ENCODE measurements at regions not wholly inside any gene's neighbourhood (a gene's known extent, or its start where the extent isn't known, plus 50 kb on each side); places are given as distances from the start of the nearest gene placed in this dataset.

GRCh38 chr4:189071241-189071640, 869.4 kb upstream of the FRG1 start:
- DNase-seq (ENCODE audit: low spot score in 2 of 2) = no peak
- Histone ChIP-seq H3K36me3 (no peaks in the 10 kb centered on the region), H3K9me3 (no peaks in the 10 kb centered on the region), H3K27me3 (no peaks in the 10 kb centered on the region), H3K4me3 (no peak overlapping the region), H3K4me1 (no peaks in the 10 kb centered on the region), H3K27ac (no peak overlapping the region)
- TF ChIP-seq POLR2AphosphoS5 (IDR thresholded peaks at IDR 0.05) = no peak
- TF ChIP-seq CTCF (IDR thresholded peaks at IDR 0.05) = no peak
- no peak for TF ChIP-seq POLR2A (IDR thresholded peaks at IDR 0.05)
- TF ChIP-seq EP300 (IDR thresholded peaks at IDR 0.05) = no peak
- WGBS = 80% methylated on average over 6 of the region's 6 CpGs

- Histone ChIP-seq H3K27me3 (no peaks in the 10 kb centered on the region), H3K36me3 (no peaks in the 10 kb centered on the region), H3K27ac (no peak overlapping the region), H3K4me1 (no peaks in the 10 kb centered on the region), H3K9me3 (no peaks in the 10 kb centered on the region), H3K4me3 (no peak overlapping the region)
- 70% methylated on average over 6 of the region's 6 CpGs for WGBS
- TF ChIP-seq POLR2A (IDR thresholded peaks at IDR 0.05) (no peak), POLR2AphosphoS5 (IDR thresholded peaks at IDR 0.05) (no peak), EP300 (IDR thresholded peaks at IDR 0.05) (no peak), CTCF (IDR thresholded peaks at IDR 0.05) (no peak)
- DNase-seq (ENCODE audit: low spot score in 2 of 2) = no peak
Observed at GRCh38 chr4:189073739-189074138, 866.9 kb upstream of the FRG1 start.

GRCh38 chr4:189081826-189082225, 858.8 kb upstream of the FRG1 start:
- Histone ChIP-seq H3K27ac (no peak overlapping the region), H3K36me3 (no peaks in the 10 kb centered on the region), H3K27me3 (no peaks in the 10 kb centered on the region), H3K4me1 (no peaks in the 10 kb centered on the region), H3K9me3 (no peaks in the 10 kb centered on the region), H3K4me3 (no peak overlapping the region)
- TF ChIP-seq POLR2A (IDR thresholded peaks at IDR 0.05) (no peak), POLR2AphosphoS5 (IDR thresholded peaks at IDR 0.05) (no peak), EP300 (IDR thresholded peaks at IDR 0.05) (no peak), CTCF (IDR thresholded peaks at IDR 0.05) (no peak)
- no peak for DNase-seq (ENCODE audit: low spot score in 2 of 2)

GRCh38 chr4:189083769-189084168, 856.9 kb upstream of the FRG1 start:
- H3K4me3 ChIP-seq = no peak overlapping the region
- H3K27ac ChIP-seq = no peak overlapping the region
- H3K4me1 ChIP-seq = no peaks in the 10 kb centered on the region
- H3K27me3 ChIP-seq = no peaks in the 10 kb centered on the region
- 95% methylated on average over 5 of the region's 5 CpGs for WGBS
- TF ChIP-seq CTCF (IDR thresholded peaks at IDR 0.05) (no peak), EP300 (IDR thresholded peaks at IDR 0.05) (no peak), POLR2A (IDR thresholded peaks at IDR 0.05) (no peak), POLR2AphosphoS5 (IDR thresholded peaks at IDR 0.05) (no peak)
- H3K9me3 ChIP-seq = no peaks in the 10 kb centered on the region
- H3K36me3 ChIP-seq = no peaks in the 10 kb centered on the region
- DNase-seq (ENCODE audit: low spot score in 2 of 2) = no peak

- Histone ChIP-seq H3K27me3 (no peaks in the 10 kb centered on the region), H3K4me3 (no peak overlapping the region), H3K9me3 (no peaks in the 10 kb centered on the region), H3K27ac (no peak overlapping the region), H3K36me3 (no peaks in the 10 kb centered on the region), H3K4me1 (no peaks in the 10 kb centered on the region)
- WGBS = 87% methylated on average over 4 of the region's 4 CpGs
- DNase-seq (ENCODE audit: low spot score in 2 of 2) = no peak
- no peak for TF ChIP-seq POLR2AphosphoS5 (IDR thresholded peaks at IDR 0.05)
- TF ChIP-seq EP300 (IDR thresholded peaks at IDR 0.05) = no peak
- no peak for TF ChIP-seq CTCF (IDR thresholded peaks at IDR 0.05)
- no peak for TF ChIP-seq POLR2A (IDR thresholded peaks at IDR 0.05)
Observed at GRCh38 chr4:189084671-189085070, 856.0 kb upstream of the FRG1 start.
